Cerebellar cortex (tissue), 1 donor: ENCODE measurements at regions not wholly inside any gene's neighbourhood (a gene's known extent, or its start where the extent isn't known, plus 50 kb on each side); places are given as distances from the start of the nearest gene placed in this dataset.

Experiments used
- DNase-seq: peaks from one replicate; pipeline ENCODE4 v3.0.0-alpha.2; 2015; ENCODE audit warnings: low spot score

- DNase-seq = no peak
Measured at GRCh38 chr13:100940658-100941057, 266.1 kb upstream of the TMTC4 start.

GRCh38 chr13:100933841-100934240 lies 259.2 kb upstream of the TMTC4 start:
- DNase-seq = no peak

GRCh38 chr13:100922599-100922998 lies 248.0 kb upstream of the TMTC4 start:
- no peak for DNase-seq

- DNase-seq = no peak
Measured at GRCh38 chr13:100921139-100921538, 246.5 kb upstream of the TMTC4 start.

GRCh38 chr13:100917011-100917410 lies 242.4 kb upstream of the TMTC4 start:
- DNase-seq = no peak

- no peak for DNase-seq
Measured at GRCh38 chr13:100913143-100913542, 238.5 kb upstream of the TMTC4 start.

- DNase-seq = no peak
Measured at GRCh38 chr13:100904293-100904976, 229.8 kb upstream of the TMTC4 start.

- no peak for DNase-seq
Measured at GRCh38 chr13:100899720-100900316, 225.2 kb upstream of the TMTC4 start.

- DNase-seq = no peak
Measured at GRCh38 chr13:100898431-100898830, 223.8 kb upstream of the TMTC4 start.

GRCh38 chr13:100895651-100896050 lies 221.1 kb upstream of the TMTC4 start:
- DNase-seq = no peak

GRCh38 chr13:100892981-100893380 lies 218.4 kb upstream of the TMTC4 start:
- DNase-seq = no peak

GRCh38 chr13:100890645-100891044 lies 216.1 kb upstream of the TMTC4 start:
- no peak for DNase-seq

GRCh38 chr13:100887729-100888151 lies 213.1 kb upstream of the TMTC4 start:
- no peak for DNase-seq

- peak; percentile 3 for DNase-seq
Measured at GRCh38 chr13:100883453-100883852, 208.9 kb upstream of the TMTC4 start.

GRCh38 chr13:100881291-100881864 lies 206.8 kb upstream of the TMTC4 start:
- no peak for DNase-seq

GRCh38 chr13:100880166-100880565 lies 205.6 kb upstream of the TMTC4 start:
- DNase-seq = no peak

- DNase-seq = no peak
Measured at GRCh38 chr13:100879255-100879654, 204.7 kb upstream of the TMTC4 start.

GRCh38 chr13:100876044-100876403 lies 201.4 kb upstream of the TMTC4 start:
- DNase-seq = no peak

- no peak for DNase-seq
Measured at GRCh38 chr13:100875392-100876043, 200.9 kb upstream of the TMTC4 start.

- DNase-seq = no peak
Measured at GRCh38 chr13:100872761-100873160, 198.2 kb upstream of the TMTC4 start.

- no peak for DNase-seq
Measured at GRCh38 chr13:100870898-100871297, 196.3 kb upstream of the TMTC4 start.

- DNase-seq = no peak
Measured at GRCh38 chr13:100860866-100861265, 186.3 kb upstream of the TMTC4 start.

GRCh38 chr13:100859861-100860260 lies 185.3 kb upstream of the TMTC4 start:
- DNase-seq = no peak
